Peyer's patch (tissue), 4 donors: ENCODE measurements at regions not wholly inside any gene's neighbourhood (a gene's known extent, or its start where the extent isn't known, plus 50 kb on each side); places are given as distances from the start of the nearest gene placed in this dataset.

Experiments
- DNase-seq, 3 donors: peaks; one replicate each; pipeline ENCODE4 v3.0.0-alpha.2; 2017 to 2019
- H3K27ac ChIP-seq, 4 donors: fragments of 200-600 bp; sonication (generic); one replicate each; pipeline ENCODE4 v1.5.1; 2016 to 2019
- H3K27me3 ChIP-seq, 2 donors: fragments of 200-600 bp; sonication (generic); one replicate each; pipeline ENCODE4 v1.5.1; 2019
- H3K36me3 ChIP-seq, 3 donors: fragments of 200-600 bp; sonication (generic); one replicate each; pipeline ENCODE4 v1.5.1; 2016 to 2019
- H3K4me1 ChIP-seq, 4 donors: fragments of 200-600 bp; sonication (generic); one replicate each; pipeline ENCODE4 v1.5.1; 2016 to 2019
- H3K4me3 ChIP-seq, 4 donors: fragments of 200-600 bp; sonication (generic); 1 replicate in 3 of 4; 2 replicates in 1 of 4; pipeline ENCODE4 v1.5.1; 2016 to 2019; ENCODE audit warnings: mild to moderate bottlenecking in 1 of 4
- H3K9me3 ChIP-seq, 4 donors: fragments of 200-600 bp; sonication (generic); one replicate each; pipeline ENCODE4 v1.5.1; 2016 to 2019; ENCODE audit warnings: mild to moderate bottlenecking in 1 of 4
- CTCF ChIP-seq, 6 experiments: fragments of 450-650 bp in 4 of 6; fragments of 200-600 bp in 2 of 6; sonication (generic) in 1 of 6; IDR thresholded peaks; one replicate each; pipeline ENCODE4 v1.5.1; 2017 to 2019; ENCODE audit warnings: antibody characterized with exemption in 6 of 6, mild to moderate bottlenecking in 3 of 6, moderate library complexity in 1 of 6
- POLR2A ChIP-seq, 2 donors: fragments of 450-650 bp; IDR thresholded peaks; one replicate each; pipeline ENCODE4 v1.5.1; 2017; ENCODE audit warnings: antibody characterized with exemption in 2 of 2, mild to moderate bottlenecking in 2 of 2, moderate library complexity in 2 of 2

GRCh38 chr14:84670796-84671195, 859.1 kb upstream of the FLRT2 start:
- TF ChIP-seq CTCF (IDR thresholded peaks at IDR 0.05): no peak
- TF ChIP-seq POLR2A (IDR thresholded peaks at IDR 0.05): no peak
- no peaks in the 10 kb centered on the region for H3K4me1 ChIP-seq
- H3K27ac ChIP-seq: no peak overlapping the region
- H3K4me3 ChIP-seq: no peak overlapping the region
- H3K36me3 ChIP-seq: no peaks in the 10 kb centered on the region
- DNase-seq: no peak
- peaks cover 0 to 4% (median 0%) of the 10 kb centered on the region in 4 donors for H3K9me3 ChIP-seq
- no peaks in the 10 kb centered on the region for H3K27me3 ChIP-seq

- Histone ChIP-seq H3K9me3 (peaks cover 0 to 4% (median 0%) of the 10 kb centered on the region in 4 donors), H3K4me1 (no peaks in the 10 kb centered on the region), H3K4me3 (no peak overlapping the region), H3K27ac (no peak overlapping the region), H3K27me3 (no peaks in the 10 kb centered on the region), H3K36me3 (no peaks in the 10 kb centered on the region)
- no peak for TF ChIP-seq POLR2A (IDR thresholded peaks at IDR 0.05)
- no peak for TF ChIP-seq CTCF (IDR thresholded peaks at IDR 0.05)
- DNase-seq: no peak
Measured at GRCh38 chr14:84671776-84672175, 858.2 kb upstream of the FLRT2 start.

- TF ChIP-seq CTCF (IDR thresholded peaks at IDR 0.05) (no peak), POLR2A (IDR thresholded peaks at IDR 0.05) (no peak)
- H3K27ac ChIP-seq: no peak overlapping the region
- no peaks in the 10 kb centered on the region for H3K27me3 ChIP-seq
- no peak for DNase-seq
- H3K9me3 ChIP-seq: no peaks in the 10 kb centered on the region
- no peaks in the 10 kb centered on the region for H3K36me3 ChIP-seq
- H3K4me3 ChIP-seq: no peak overlapping the region
- H3K4me1 ChIP-seq: no peaks in the 10 kb centered on the region
Measured at GRCh38 chr14:84674636-84675035, 855.3 kb upstream of the FLRT2 start.

GRCh38 chr14:84686550-84686949, 843.4 kb upstream of the FLRT2 start:
- H3K4me1 ChIP-seq: no peaks in the 10 kb centered on the region
- no peaks in the 10 kb centered on the region for H3K27me3 ChIP-seq
- H3K36me3 ChIP-seq: no peaks in the 10 kb centered on the region
- no peak overlapping the region for H3K27ac ChIP-seq
- no peak for DNase-seq
- no peak overlapping the region for H3K4me3 ChIP-seq
- TF ChIP-seq CTCF (IDR thresholded peaks at IDR 0.05) (no peak), POLR2A (IDR thresholded peaks at IDR 0.05) (no peak)
- no peaks in the 10 kb centered on the region for H3K9me3 ChIP-seq

- no peak overlapping the region for H3K4me3 ChIP-seq
Measured at GRCh38 chr14:84688297-84689025, 841.5 kb upstream of the FLRT2 start.

More at GRCh38 chr14:84688297-84689025, 841.5 kb upstream of the FLRT2 start:
- TF ChIP-seq POLR2A (IDR thresholded peaks at IDR 0.05) (no peak), CTCF (IDR thresholded peaks at IDR 0.05) (no peak)
- DNase-seq: no peak
- Histone ChIP-seq H3K36me3 (no peaks in the 10 kb centered on the region), H3K27ac (no peak overlapping the region), H3K9me3 (no peaks in the 10 kb centered on the region), H3K4me1 (no peaks in the 10 kb centered on the region), H3K27me3 (no peaks in the 10 kb centered on the region)
